Ovary (tissue), 3 donors: ENCODE measurements at regions not wholly inside any gene's neighbourhood (a gene's known extent, or its start where the extent isn't known, plus 50 kb on each side); places are given as distances from the start of the nearest gene placed in this dataset.

Experiments
- EP300 ChIP-seq: sonication (generic); formaldehyde crosslinking; IDR thresholded peaks from one replicate; pipeline ENCODE4 v1.6.1; 2017; ENCODE audit warnings: antibody characterized with exemption
- POLR2A ChIP-seq: fragments of 450-650 bp; IDR thresholded peaks from one replicate; pipeline ENCODE4 v1.6.1; 2017; ENCODE audit warnings: antibody characterized with exemption, mild to moderate bottlenecking, moderate library complexity
- TF ChIP-seq, protein P1 (sequence below), 3 donors: fragments of 450-650 bp in 2 of 3; fragments of 200-600 bp in 1 of 3; IDR thresholded peaks; one replicate each; pipeline versions ENCODE4 v1.5.1 to v1.8.0; 2016 to 2022; ENCODE audit warnings: antibody characterized with exemption in 3 of 3, mild to moderate bottlenecking in 1 of 3
- donor health status: DM: no; HTN: no; CAD: no.

DNA sequence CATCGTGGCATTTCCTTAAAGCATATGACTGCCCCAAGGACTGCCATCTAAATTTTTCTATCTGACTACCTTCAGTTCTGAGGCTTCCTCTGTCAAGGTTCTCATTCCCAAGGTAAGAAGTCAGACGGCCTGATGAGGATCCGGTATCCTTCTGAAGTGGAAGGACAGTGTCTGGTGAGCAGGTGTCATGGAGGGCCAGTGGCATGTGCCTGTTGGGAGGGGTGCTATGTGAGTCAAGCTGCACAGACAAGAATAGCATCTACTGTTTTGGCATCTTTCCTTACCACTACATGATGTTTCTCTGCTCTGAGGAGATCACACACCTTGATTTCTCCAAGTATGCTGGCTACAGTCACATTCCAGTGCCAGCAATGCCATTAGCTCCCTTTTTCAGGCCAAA lies 99.6 kb upstream of the RGS1 start:
- TF ChIP-seq EP300 (no peak), POLR2A (no peak)
- TF ChIP-seq, protein P1, sequence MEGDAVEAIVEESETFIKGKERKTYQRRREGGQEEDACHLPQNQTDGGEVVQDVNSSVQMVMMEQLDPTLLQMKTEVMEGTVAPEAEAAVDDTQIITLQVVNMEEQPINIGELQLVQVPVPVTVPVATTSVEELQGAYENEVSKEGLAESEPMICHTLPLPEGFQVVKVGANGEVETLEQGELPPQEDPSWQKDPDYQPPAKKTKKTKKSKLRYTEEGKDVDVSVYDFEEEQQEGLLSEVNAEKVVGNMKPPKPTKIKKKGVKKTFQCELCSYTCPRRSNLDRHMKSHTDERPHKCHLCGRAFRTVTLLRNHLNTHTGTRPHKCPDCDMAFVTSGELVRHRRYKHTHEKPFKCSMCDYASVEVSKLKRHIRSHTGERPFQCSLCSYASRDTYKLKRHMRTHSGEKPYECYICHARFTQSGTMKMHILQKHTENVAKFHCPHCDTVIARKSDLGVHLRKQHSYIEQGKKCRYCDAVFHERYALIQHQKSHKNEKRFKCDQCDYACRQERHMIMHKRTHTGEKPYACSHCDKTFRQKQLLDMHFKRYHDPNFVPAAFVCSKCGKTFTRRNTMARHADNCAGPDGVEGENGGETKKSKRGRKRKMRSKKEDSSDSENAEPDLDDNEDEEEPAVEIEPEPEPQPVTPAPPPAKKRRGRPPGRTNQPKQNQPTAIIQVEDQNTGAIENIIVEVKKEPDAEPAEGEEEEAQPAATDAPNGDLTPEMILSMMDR (IDR thresholded peaks at IDR 0.05) = no peak
